Osteocyte (in vitro differentiated cells): ENCODE measurements at regions not wholly inside any gene's neighbourhood (a gene's known extent, or its start where the extent isn't known, plus 50 kb on each side); places are given as distances from the start of the nearest gene placed in this dataset.

Experiments
- DNase-seq: peaks from one replicate; pipeline ENCODE4 v3.0.0; 2021; ENCODE audit warnings: mixed read lengths; ENCODE audit not compliant: unreplicated experiment; ENCODE audit errors: extremely low spot score
- H3K27ac Mint-ChIP-seq: one replicate; pipeline ENCODE4 v1.8.0; 2021; ENCODE audit warnings: mild to moderate bottlenecking, mixed read lengths; ENCODE audit not compliant: unreplicated experiment
- H3K27me3 Mint-ChIP-seq: one replicate; pipeline ENCODE4 v1.8.0; 2021; ENCODE audit warnings: mixed read lengths; ENCODE audit not compliant: unreplicated experiment
- H3K36me3 Mint-ChIP-seq: one replicate; pipeline ENCODE4 v1.8.0; 2021; ENCODE audit warnings: mixed read lengths; ENCODE audit not compliant: unreplicated experiment
- H3K4me1 Mint-ChIP-seq: one replicate; pipeline ENCODE4 v1.8.0; 2021; ENCODE audit warnings: mixed read lengths; ENCODE audit not compliant: unreplicated experiment
- H3K4me3 Mint-ChIP-seq: one replicate; pipeline ENCODE4 v1.8.0; 2021; ENCODE audit warnings: mild to moderate bottlenecking, moderate library complexity, mixed read lengths; ENCODE audit not compliant: unreplicated experiment
- H3K9me3 Mint-ChIP-seq: one replicate; pipeline ENCODE4 v1.8.0; 2021; ENCODE audit warnings: mixed read lengths; ENCODE audit not compliant: unreplicated experiment
- CTCF ChIP-seq: fragments of 200-600 bp; sonication (generic); IDR thresholded peaks from 2 replicates; pipeline ENCODE4 v1.5.0; 2021; ENCODE audit warnings: antibody characterized with exemption, mild to moderate bottlenecking, moderate library complexity

- Mint-ChIP-seq H3K27ac (no peak overlapping the region), H3K27me3 (peaks cover 3% of the 10 kb centered on the region), H3K36me3 (no peaks in the 10 kb centered on the region), H3K9me3 (no peaks in the 10 kb centered on the region), H3K4me3 (no peak overlapping the region), H3K4me1 (no peaks in the 10 kb centered on the region)
- no peak for DNase-seq
- TF ChIP-seq CTCF: no peak
Measured at GRCh38 chr4:110792036-110792435, 169.2 kb upstream of the PITX2 start.

- Mint-ChIP-seq H3K36me3 (no peaks in the 10 kb centered on the region), H3K4me1 (no peaks in the 10 kb centered on the region), H3K27ac (no peak overlapping the region), H3K4me3 (no peak overlapping the region), H3K9me3 (no peaks in the 10 kb centered on the region), H3K27me3 (peaks cover 3% of the 10 kb centered on the region)
- DNase-seq: no peak
- TF ChIP-seq CTCF: no peak
Measured at GRCh38 chr4:110793381-110793801, 170.5 kb upstream of the PITX2 start.

GRCh38 chr4:110793890-110794554 lies 171.1 kb upstream of the PITX2 start:
- Mint-ChIP-seq H3K4me1 (no peaks in the 10 kb centered on the region), H3K4me3 (no peak overlapping the region)
- no peak for DNase-seq

GRCh38 chr4:110795971-110796370 lies 173.1 kb upstream of the PITX2 start:
- Mint-ChIP-seq H3K9me3 (no peaks in the 10 kb centered on the region), H3K27ac (no peak overlapping the region), H3K4me1 (no peaks in the 10 kb centered on the region), H3K36me3 (no peaks in the 10 kb centered on the region), H3K27me3 (peaks cover 6% of the 10 kb centered on the region), H3K4me3 (no peak overlapping the region)
- DNase-seq: no peak
- TF ChIP-seq CTCF: no peak

More at GRCh38 chr4:110793890-110794554, 171.1 kb upstream of the PITX2 start:
- no peaks in the 10 kb centered on the region for H3K9me3 Mint-ChIP-seq
- TF ChIP-seq CTCF: no peak
- H3K27ac Mint-ChIP-seq: no peak overlapping the region
- peaks cover 3% of the 10 kb centered on the region for H3K27me3 Mint-ChIP-seq
- H3K36me3 Mint-ChIP-seq: no peaks in the 10 kb centered on the region

GRCh38 chr4:110797486-110797885 lies 174.6 kb upstream of the PITX2 start:
- Mint-ChIP-seq H3K4me1 (no peaks in the 10 kb centered on the region), H3K27ac (no peak overlapping the region), H3K36me3 (no peaks in the 10 kb centered on the region), H3K27me3 (peaks cover 7% of the 10 kb centered on the region), H3K4me3 (no peak overlapping the region), H3K9me3 (no peaks in the 10 kb centered on the region)
- TF ChIP-seq CTCF: no peak
- no peak for DNase-seq
